Panc1 (cell line): ENCODE measurements at regions not wholly inside any gene's neighbourhood (a gene's known extent, or its start where the extent isn't known, plus 50 kb on each side); places are given as distances from the start of the nearest gene placed in this dataset.

ENCODE experiments used
- ATAC-seq: fragments of 200-7000 bp; cut with Tn5 transposase; 2 replicates; pipeline ENCODE4 v1.9.1; 2020; ENCODE audit warnings: mild to moderate bottlenecking, moderate library complexity
- BruUV-seq: library from RNA; stranded (reverse); fragments of 400-500 nt; replicated peaks from 2 replicates; lab custom pipeline; 2021; lab: Mats Ljungman, UMichigan
- CTCF ChIA-PET: fragments of 300-600 bp; sonication (Branson Sonifier 250); formaldehyde crosslinking; loops from one replicate; lab custom pipeline; 2022; ENCODE audit warnings: antibody characterized with exemption; lab: Charles Lee
- POLR2A ChIA-PET: fragments of 300-600 bp; sonication (Branson Sonifier 250); formaldehyde crosslinking; loops from one replicate; lab custom pipeline; 2022; ENCODE audit warnings: antibody characterized with exemption; lab: Charles Lee
- DNase-seq: peaks from one replicate; pipeline ENCODE4 v3.0.0-alpha.2; 2010; ENCODE audit warnings: low read depth, low spot score
- H3K27ac ChIP-seq: 2 replicates; pipeline ENCODE4 v1.5.1; 2011; ENCODE audit warnings: mild to moderate bottlenecking, low read length, inconsistent platforms
- H3K27me3 ChIP-seq: fragments of 200-500 bp; sonication (Bioruptor generic); 2 replicates; pipeline ENCODE4 v1.6.0; 2014; ENCODE audit warnings: low read length, inconsistent platforms; ENCODE audit not compliant: control insufficient read depth, insufficient read depth
- H3K36me3 ChIP-seq: fragments of 200-500 bp; sonication (Bioruptor generic); 2 replicates; pipeline ENCODE4 v1.5.1; 2014; ENCODE audit warnings: inconsistent platforms, mild to moderate bottlenecking, low read length, moderate library complexity; ENCODE audit not compliant: control insufficient read depth, insufficient read depth
- H3K4me1 ChIP-seq: 2 replicates; pipeline ENCODE4 v1.5.1; 2011; ENCODE audit warnings: inconsistent platforms, mild to moderate bottlenecking, low read length, moderate library complexity; ENCODE audit not compliant: control insufficient read depth, insufficient read depth
- H3K4me3 ChIP-seq, 2 experiments: 2 replicates each; pipeline ENCODE4 v1.5.1; 2011 to 2012; ENCODE audit warnings: low read depth in 2 of 2, low read length in 2 of 2, mild to moderate bottlenecking in 2 of 2, inconsistent platforms in 1 of 2, moderate library complexity in 1 of 2
- H3K9me3 ChIP-seq: fragments of 200-500 bp; sonication (Bioruptor generic); 2 replicates; pipeline ENCODE4 v1.5.1; 2014; ENCODE audit warnings: low read depth, mild to moderate bottlenecking, inconsistent platforms, low read length, moderate library complexity; ENCODE audit not compliant: control insufficient read depth, insufficient read depth
- POLR2AphosphoS5 ChIP-seq: IDR thresholded peaks from 2 replicates; pipeline ENCODE4 v1.6.1; 2012; ENCODE audit warnings: mild to moderate bottlenecking, low read depth, low read length, moderate library complexity
- REST ChIP-seq, 2 experiments: IDR thresholded peaks; 2 replicates each; pipeline ENCODE4 v1.6.1; 2011 to 2012; ENCODE audit warnings: low read depth in 2 of 2, control low read depth in 1 of 2, low read length in 1 of 2, mild to moderate bottlenecking in 1 of 2, moderate library complexity in 1 of 2; ENCODE audit not compliant: insufficient read depth in 1 of 2
- SIN3A ChIP-seq: IDR thresholded peaks from 2 replicates; pipeline ENCODE4 v1.6.1; 2012; ENCODE audit warnings: low read depth, mild to moderate bottlenecking, low read length, moderate library complexity, borderline replicate concordance; ENCODE audit not compliant: insufficient read depth
- TCF7L2 ChIP-seq: IDR thresholded peaks from 2 replicates; pipeline ENCODE4 v1.6.1; 2011; ENCODE audit warnings: mild to moderate bottlenecking, low read depth, low read length, inconsistent platforms
- in situ Hi-C: cut with HindIII; loops from 2 replicates; pipeline ENCODE4 v1.10.0; 2016; ENCODE audit warnings: low sequenced_read_pairs, low pct_unique_long_range_greater_than_20kb
- intact Hi-C: fragments of 100-400 bp; cut with micrococcal nuclease; formaldehyde crosslinking; loops from one replicate; pipeline ENCODE4 v1.10.0; 2022; ENCODE audit not compliant: unreplicated experiment
- TF ChIP-seq, protein P1 (sequence below): fragments of 450-650 bp; IDR thresholded peaks from 2 replicates; pipeline ENCODE4 v1.5.1; 2017; ENCODE audit warnings: mild to moderate bottlenecking

GRCh38 chr3:106792716-106793115, 584.5 kb upstream of the CCDC54 start:
- DNase-seq (no peak), ATAC-seq (no peak)
- ChIA-PET CTCF (no interaction called here), POLR2A (no interaction called here)
- no TSS peak for BruUV-seq
- H3K4me3 ChIP-seq: no peak overlapping the region
- H3K27me3 ChIP-seq: no peaks in the 10 kb centered on the region
- no peaks in the 10 kb centered on the region for H3K4me1 ChIP-seq
- H3K9me3 ChIP-seq: no peaks in the 10 kb centered on the region
- H3K27ac ChIP-seq: no peak overlapping the region
- intact Hi-C loops: no loop called here
- in situ Hi-C loops: no loop called here
- no peak for TF ChIP-seq SIN3A
- TF ChIP-seq REST (IDR thresholded peaks at IDR 0.05; ENCODE audit: insufficient read depth in 1 of 2, low read depth in 2 of 2, low read length in 1 of 2): no peak
- TF ChIP-seq, protein P1, sequence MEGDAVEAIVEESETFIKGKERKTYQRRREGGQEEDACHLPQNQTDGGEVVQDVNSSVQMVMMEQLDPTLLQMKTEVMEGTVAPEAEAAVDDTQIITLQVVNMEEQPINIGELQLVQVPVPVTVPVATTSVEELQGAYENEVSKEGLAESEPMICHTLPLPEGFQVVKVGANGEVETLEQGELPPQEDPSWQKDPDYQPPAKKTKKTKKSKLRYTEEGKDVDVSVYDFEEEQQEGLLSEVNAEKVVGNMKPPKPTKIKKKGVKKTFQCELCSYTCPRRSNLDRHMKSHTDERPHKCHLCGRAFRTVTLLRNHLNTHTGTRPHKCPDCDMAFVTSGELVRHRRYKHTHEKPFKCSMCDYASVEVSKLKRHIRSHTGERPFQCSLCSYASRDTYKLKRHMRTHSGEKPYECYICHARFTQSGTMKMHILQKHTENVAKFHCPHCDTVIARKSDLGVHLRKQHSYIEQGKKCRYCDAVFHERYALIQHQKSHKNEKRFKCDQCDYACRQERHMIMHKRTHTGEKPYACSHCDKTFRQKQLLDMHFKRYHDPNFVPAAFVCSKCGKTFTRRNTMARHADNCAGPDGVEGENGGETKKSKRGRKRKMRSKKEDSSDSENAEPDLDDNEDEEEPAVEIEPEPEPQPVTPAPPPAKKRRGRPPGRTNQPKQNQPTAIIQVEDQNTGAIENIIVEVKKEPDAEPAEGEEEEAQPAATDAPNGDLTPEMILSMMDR: no peak
- TF ChIP-seq TCF7L2: no peak
- TF ChIP-seq POLR2AphosphoS5: no peak
- H3K36me3 ChIP-seq: no peaks in the 10 kb centered on the region

GRCh38 chr3:106794442-106794841, 582.8 kb upstream of the CCDC54 start:
- DNase-seq (no peak), ATAC-seq (no peak)
- no TSS peak for BruUV-seq
- intact Hi-C loops (no loop called here), in situ Hi-C loops (no loop called here)
- H3K27me3 ChIP-seq: no peaks in the 10 kb centered on the region
- TF ChIP-seq REST (IDR thresholded peaks at IDR 0.05; ENCODE audit: insufficient read depth in 1 of 2, low read depth in 2 of 2, low read length in 1 of 2) (no peak), SIN3A (no peak), POLR2AphosphoS5 (no peak), TCF7L2 (no peak)
- TF ChIP-seq, protein P1: no peak
- H3K4me1 ChIP-seq: no peaks in the 10 kb centered on the region
- no peaks in the 10 kb centered on the region for H3K36me3 ChIP-seq
- no peak overlapping the region for H3K4me3 ChIP-seq
- H3K27ac ChIP-seq: no peak overlapping the region
- ChIA-PET CTCF (no interaction called here), POLR2A (interaction anchor here (0.7 kb wide), 1 partner anchor 86 kb away, joined by 8 read pairs; no protein-coding TSS in a partner anchor)
- H3K9me3 ChIP-seq: no peaks in the 10 kb centered on the region
